ENCODE measurements at regions not wholly inside any gene's neighbourhood (a gene's known extent, or its start where the extent isn't known, plus 50 kb on each side); places are given as distances from the start of the nearest gene placed in this dataset.
"Not testable (repeated sequence)": the region's sequence is repeated elsewhere in the genome, so short reads cannot be mapped to it uniquely, and the experiment has no call there.

DNA sequence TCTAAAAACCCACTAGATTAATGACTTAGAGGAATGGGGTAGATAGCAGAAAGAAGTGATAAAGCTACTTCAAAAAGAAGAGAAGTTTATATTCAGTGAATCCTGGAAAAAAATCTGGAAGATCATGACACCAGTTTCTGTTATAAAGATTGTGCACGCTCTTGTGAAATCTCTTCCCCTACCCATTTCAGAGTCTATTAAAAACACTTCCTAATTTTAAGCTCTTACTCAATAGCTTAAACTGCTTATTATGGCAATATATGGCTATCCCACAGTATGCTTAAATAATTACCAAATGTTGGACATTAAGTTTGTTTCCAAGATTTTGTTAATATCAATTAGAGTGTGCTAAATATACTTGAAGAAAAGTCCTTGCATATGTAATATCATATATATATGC is 585.3 kb upstream of the MAN1A1 start:
- Histone ChIP-seq H3K4me1 (ENCODE audit: control insufficient read depth, insufficient read depth, low read length) (no peaks in the 10 kb centered on the region), H3K27ac (ENCODE audit: low read depth, low read length) (no peak overlapping the region), H3K4me3 (ENCODE audit: low read length) (no peak overlapping the region), H3K36me3 (ENCODE audit: control insufficient read depth, insufficient read depth, low read length) (no peaks in the 10 kb centered on the region), H3K9ac (ENCODE audit: low read length) (no peak overlapping the region), H3K27me3 (ENCODE audit: control insufficient read depth, insufficient read depth, low read length) (no peaks in the 10 kb centered on the region)

DNA sequence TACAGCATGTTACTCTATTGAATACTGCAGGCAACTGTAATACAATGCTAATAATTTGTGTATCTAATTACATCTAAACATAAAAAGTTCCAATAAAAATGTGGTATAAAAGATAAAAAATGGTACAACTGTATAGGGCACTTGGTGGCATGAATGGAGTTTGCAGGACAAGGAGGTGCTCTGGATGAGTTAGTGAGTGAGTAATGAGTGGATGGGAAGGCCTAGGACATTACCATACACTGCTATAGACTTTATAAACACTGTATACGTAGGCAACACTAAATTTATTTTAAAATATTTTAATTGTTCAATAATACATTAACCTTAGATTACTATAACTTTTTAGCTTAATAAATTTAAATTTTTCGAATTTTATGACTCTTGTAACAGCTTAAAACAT is 579.6 kb upstream of the MAN1A1 start:
- no peak overlapping the region for H3K4me3 ChIP-seq (ENCODE audit: low read length)
- H3K4me1 ChIP-seq (ENCODE audit: control insufficient read depth, insufficient read depth, low read length) = no peaks in the 10 kb centered on the region
- H3K27me3 ChIP-seq (ENCODE audit: control insufficient read depth, insufficient read depth, low read length) = no peaks in the 10 kb centered on the region
- H3K9ac ChIP-seq (ENCODE audit: low read length) = no peak overlapping the region
- H3K27ac ChIP-seq (ENCODE audit: low read depth, low read length) = no peak overlapping the region
- H3K36me3 ChIP-seq (ENCODE audit: control insufficient read depth, insufficient read depth, low read length) = no peaks in the 10 kb centered on the region

- H3K4me3 ChIP-seq (ENCODE audit: low read length); H3K27ac ChIP-seq (ENCODE audit: low read depth, low read length); H3K36me3 ChIP-seq (ENCODE audit: control insufficient read depth, insufficient read depth, low read length); H3K9ac ChIP-seq (ENCODE audit: low read length); H3K4me1 ChIP-seq (ENCODE audit: control insufficient read depth, insufficient read depth, low read length); H3K27me3 ChIP-seq (ENCODE audit: control insufficient read depth, insufficient read depth, low read length): not testable (repeated sequence)
Measured at GRCh38 chr6:119924888-119925287, 575.3 kb upstream of the MAN1A1 start.

- Histone ChIP-seq H3K4me1 (ENCODE audit: control insufficient read depth, insufficient read depth, low read length) (no peaks in the 10 kb centered on the region), H3K27me3 (ENCODE audit: control insufficient read depth, insufficient read depth, low read length) (no peaks in the 10 kb centered on the region), H3K4me3 (ENCODE audit: low read length) (no peak overlapping the region), H3K27ac (ENCODE audit: low read depth, low read length) (no peak overlapping the region), H3K36me3 (ENCODE audit: control insufficient read depth, insufficient read depth, low read length) (no peaks in the 10 kb centered on the region), H3K9ac (ENCODE audit: low read length) (no peak overlapping the region)
Measured at GRCh38 chr6:119922814-119923213, 573.3 kb upstream of the MAN1A1 start.

- no peaks in the 10 kb centered on the region for H3K36me3 ChIP-seq (ENCODE audit: control insufficient read depth, insufficient read depth, low read length)
- no peaks in the 10 kb centered on the region for H3K27me3 ChIP-seq (ENCODE audit: control insufficient read depth, insufficient read depth, low read length)
- no peak overlapping the region for H3K4me3 ChIP-seq (ENCODE audit: low read length)
- no peak overlapping the region for H3K9ac ChIP-seq (ENCODE audit: low read length)
- H3K4me1 ChIP-seq (ENCODE audit: control insufficient read depth, insufficient read depth, low read length) = no peaks in the 10 kb centered on the region
- no peak overlapping the region for H3K27ac ChIP-seq (ENCODE audit: low read depth, low read length)
Measured at GRCh38 chr6:119921491-119922010, 572.0 kb upstream of the MAN1A1 start.

GRCh38 chr6:119917186-119917585 is 567.6 kb upstream of the MAN1A1 start:
- Histone ChIP-seq H3K4me1 (ENCODE audit: control insufficient read depth, insufficient read depth, low read length) (no peaks in the 10 kb centered on the region), H3K9ac (ENCODE audit: low read length) (no peak overlapping the region), H3K36me3 (ENCODE audit: control insufficient read depth, insufficient read depth, low read length) (no peaks in the 10 kb centered on the region)

DNA sequence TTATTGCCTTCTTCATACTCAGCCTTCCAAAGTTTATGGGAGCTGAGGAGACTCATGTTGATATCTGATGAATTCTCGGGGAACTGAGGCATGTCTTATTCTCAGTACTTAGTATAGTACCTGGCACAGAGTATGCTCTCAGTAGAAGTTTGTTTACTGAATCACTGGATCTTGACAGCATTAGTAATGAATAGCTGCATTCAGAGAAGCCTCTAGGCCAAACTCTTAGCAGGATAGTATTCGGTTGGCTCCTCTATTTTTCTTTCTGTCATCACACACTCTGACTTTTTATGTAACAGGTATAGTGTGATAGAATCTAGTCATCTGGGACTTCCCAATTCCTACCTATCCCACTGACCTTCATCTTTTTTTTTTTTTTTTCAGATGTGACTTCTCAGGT is 566.4 kb upstream of the MAN1A1 start:
- H3K27ac ChIP-seq (ENCODE audit: low read depth, low read length) = no peak overlapping the region
- H3K27me3 ChIP-seq (ENCODE audit: control insufficient read depth, insufficient read depth, low read length) = no peaks in the 10 kb centered on the region
- H3K4me1 ChIP-seq (ENCODE audit: control insufficient read depth, insufficient read depth, low read length) = no peaks in the 10 kb centered on the region
- H3K36me3 ChIP-seq (ENCODE audit: control insufficient read depth, insufficient read depth, low read length) = no peaks in the 10 kb centered on the region
- H3K4me3 ChIP-seq (ENCODE audit: low read length) = no peak overlapping the region
- no peak overlapping the region for H3K9ac ChIP-seq (ENCODE audit: low read length)

More at GRCh38 chr6:119917186-119917585, 567.6 kb upstream of the MAN1A1 start:
- H3K27ac ChIP-seq (ENCODE audit: low read depth, low read length) = no peak overlapping the region
- no peak overlapping the region for H3K4me3 ChIP-seq (ENCODE audit: low read length)
- H3K27me3 ChIP-seq (ENCODE audit: control insufficient read depth, insufficient read depth, low read length) = no peaks in the 10 kb centered on the region

GRCh38 chr6:119908157-119908556 is 558.6 kb upstream of the MAN1A1 start:
- Histone ChIP-seq H3K36me3 (ENCODE audit: control insufficient read depth, insufficient read depth, low read length) (no peaks in the 10 kb centered on the region), H3K4me1 (ENCODE audit: control insufficient read depth, insufficient read depth, low read length) (no peaks in the 10 kb centered on the region), H3K27ac (ENCODE audit: low read depth, low read length) (no peak overlapping the region), H3K27me3 (ENCODE audit: control insufficient read depth, insufficient read depth, low read length) (no peaks in the 10 kb centered on the region), H3K9ac (ENCODE audit: low read length) (no peak overlapping the region), H3K4me3 (ENCODE audit: low read length) (no peak overlapping the region)

GRCh38 chr6:119902681-119903080 is 553.1 kb upstream of the MAN1A1 start:
- Histone ChIP-seq H3K36me3 (ENCODE audit: control insufficient read depth, insufficient read depth, low read length) (no peaks in the 10 kb centered on the region), H3K27me3 (ENCODE audit: control insufficient read depth, insufficient read depth, low read length) (no peaks in the 10 kb centered on the region), H3K9ac (ENCODE audit: low read length) (no peak overlapping the region), H3K4me1 (ENCODE audit: control insufficient read depth, insufficient read depth, low read length) (no peaks in the 10 kb centered on the region), H3K4me3 (ENCODE audit: low read length) (no peak overlapping the region), H3K27ac (ENCODE audit: low read depth, low read length) (no peak overlapping the region)

GRCh38 chr6:119896806-119897205 is 547.2 kb upstream of the MAN1A1 start:
- no peaks in the 10 kb centered on the region for H3K36me3 ChIP-seq (ENCODE audit: control insufficient read depth, insufficient read depth, low read length)
- H3K27me3 ChIP-seq (ENCODE audit: control insufficient read depth, insufficient read depth, low read length) = no peaks in the 10 kb centered on the region
- no peak overlapping the region for H3K4me3 ChIP-seq (ENCODE audit: low read length)
- no peaks in the 10 kb centered on the region for H3K4me1 ChIP-seq (ENCODE audit: control insufficient read depth, insufficient read depth, low read length)
- no peak overlapping the region for H3K27ac ChIP-seq (ENCODE audit: low read depth, low read length)
- H3K9ac ChIP-seq (ENCODE audit: low read length) = no peak overlapping the region

GRCh38 chr6:119895626-119896025 is 546.1 kb upstream of the MAN1A1 start:
- Histone ChIP-seq H3K27me3 (ENCODE audit: control insufficient read depth, insufficient read depth, low read length) (no peaks in the 10 kb centered on the region), H3K9ac (ENCODE audit: low read length) (no peak overlapping the region), H3K27ac (ENCODE audit: low read depth, low read length) (no peak overlapping the region), H3K4me3 (ENCODE audit: low read length) (no peak overlapping the region), H3K4me1 (ENCODE audit: control insufficient read depth, insufficient read depth, low read length) (no peaks in the 10 kb centered on the region), H3K36me3 (ENCODE audit: control insufficient read depth, insufficient read depth, low read length) (no peaks in the 10 kb centered on the region)

GRCh38 chr6:119894811-119895210 is 545.2 kb upstream of the MAN1A1 start:
- H3K9ac ChIP-seq (ENCODE audit: low read length) = no peak overlapping the region
- H3K4me1 ChIP-seq (ENCODE audit: control insufficient read depth, insufficient read depth, low read length) = peaks cover 3% of the 10 kb centered on the region

GRCh38 chr6:119891644-119892043 is 542.1 kb upstream of the MAN1A1 start:
- H3K27ac ChIP-seq (ENCODE audit: low read depth, low read length) = no peak overlapping the region
- H3K9ac ChIP-seq (ENCODE audit: low read length) = no peak overlapping the region

More at GRCh38 chr6:119894811-119895210, 545.2 kb upstream of the MAN1A1 start:
- Histone ChIP-seq H3K27ac (ENCODE audit: low read depth, low read length) (no peak overlapping the region), H3K27me3 (ENCODE audit: control insufficient read depth, insufficient read depth, low read length) (no peaks in the 10 kb centered on the region), H3K4me3 (ENCODE audit: low read length) (no peak overlapping the region), H3K36me3 (ENCODE audit: control insufficient read depth, insufficient read depth, low read length) (no peaks in the 10 kb centered on the region)

More at GRCh38 chr6:119891644-119892043, 542.1 kb upstream of the MAN1A1 start:
- no peaks in the 10 kb centered on the region for H3K27me3 ChIP-seq (ENCODE audit: control insufficient read depth, insufficient read depth, low read length)
- no peak overlapping the region for H3K4me3 ChIP-seq (ENCODE audit: low read length)
- no peaks in the 10 kb centered on the region for H3K36me3 ChIP-seq (ENCODE audit: control insufficient read depth, insufficient read depth, low read length)
- peaks cover 4% of the 10 kb centered on the region for H3K4me1 ChIP-seq (ENCODE audit: control insufficient read depth, insufficient read depth, low read length)

Measured in rectal smooth muscle tissue (tissue), 1 donor.